ENCODE measurements at regions not wholly inside any gene's neighbourhood (a gene's known extent, or its start where the extent isn't known, plus 50 kb on each side); places are given as distances from the start of the nearest gene placed in this dataset.

- ChIA-PET CTCF (ENCODE audit: low intra/inter-chr PET ratio, low total read pairs) (no interaction called here), POLR2A (no interaction called here)
- Histone ChIP-seq H3K79me2 (ENCODE audit: insufficient read depth, low read length) (no peaks in the 10 kb centered on the region), H3K27ac (ENCODE audit: extremely low read length, insufficient read depth, low read length) (no peak overlapping the region), H3K4me3 (replicated peaks in 1 of 3; ENCODE audit: insufficient read depth in 1 of 3, low read depth in 2 of 3, low read length in 3 of 3) (no peak overlapping the region), H3K27me3 (ENCODE audit: control insufficient read depth in 1 of 2, insufficient read depth in 2 of 2, low read length in 2 of 2) (no peaks in the 10 kb centered on the region), H4K20me1 (ENCODE audit: insufficient read depth, low read length) (no peaks in the 10 kb centered on the region), H2AFZ (ENCODE audit: low read length) (no peak overlapping the region), H3K4me2 (ENCODE audit: low read depth, low read length) (no peak overlapping the region), H3K9ac (ENCODE audit: insufficient read depth, low read depth, low read length) (no peak overlapping the region), H3K4me1 (ENCODE audit: insufficient read depth, low read length) (no peaks in the 10 kb centered on the region), H3K9me3 (ENCODE audit: low read length) (no peaks in the 10 kb centered on the region), H3K36me3 (replicated peaks in 1 of 2; ENCODE audit: control insufficient read depth in 1 of 2, insufficient read depth in 2 of 2, low read length in 2 of 2) (no peaks in the 10 kb centered on the region)
- intact Hi-C loops (cut with micrococcal nuclease; ENCODE audit: unreplicated experiment): no loop called here
- TF ChIP-seq SIX1 (CRISPR knock-in tag; IDR thresholded peaks at IDR 0.05; ENCODE audit: borderline replicate concordance): no peak
- TF ChIP-seq HNRNPL (IDR thresholded peaks at IDR 0.05; ENCODE audit: low read depth, low read length): no peak
- TF ChIP-seq RXRB (CRISPR knock-in tag; IDR thresholded peaks at IDR 0.05; ENCODE audit: borderline replicate concordance): no peak
- TF ChIP-seq STAG1 (CRISPR knock-in tag; IDR thresholded peaks at IDR 0.05): peak; percentile 30; the same call in 1 of the 2 replicates
- no peak for TF ChIP-seq MXD4 (CRISPR knock-in tag; IDR thresholded peaks at IDR 0.05)
- no peak for TF ChIP-seq ZNF407 (CRISPR knock-in tag; IDR thresholded peaks at IDR 0.05; ENCODE audit: not compliant biosample characterization)
- TF ChIP-seq PREB (CRISPR knock-in tag; IDR thresholded peaks at IDR 0.05): no peak
- 42% methylated on average over 2 of the region's 2 CpGs for WGBS (ENCODE audit: low lambda C conversion rate)
- in situ Hi-C loops (cut with HindIII; ENCODE audit: extremely low pct_ligation_motif_present, low pct_unique_long_range_greater_than_20kb): no loop called here
- FAIRE-seq: no peak
- no TSS peak for BruUV-seq (replicated peaks)
- peak; percentile 49; the same call in 2 of the 3 replicates for ATAC-seq
- DNase-seq (ENCODE audit: low spot score): no peak
Observed at GRCh38 chr3:78274475-78275065, 1234.7 kb downstream of the ROBO2 start.
